GM21528 (cell line): ENCODE measurements at regions not wholly inside any gene's neighbourhood (a gene's known extent, or its start where the extent isn't known, plus 50 kb on each side); places are given as distances from the start of the nearest gene placed in this dataset.
A peak's percentile ranks its signal among the peaks of the same experiment; 100 is the strongest.

Experiments used
- ATAC-seq: cut with Tn5 transposase; IDR thresholded peaks from one replicate; pipeline ENCODE4 v1.9.1; 2021; ENCODE audit warnings: mild to moderate bottlenecking, moderate library complexity; ENCODE audit not compliant: unreplicated experiment, low FRiP score

- ATAC-seq = no peak
Measured at GRCh38 chr12:126993898-126994297, 1273.1 kb upstream of the TMEM132C start.

- no peak for ATAC-seq
Measured at GRCh38 chr12:126994599-126994998, 1272.4 kb upstream of the TMEM132C start.

- ATAC-seq = no peak
Measured at GRCh38 chr12:126998031-126998430, 1268.9 kb upstream of the TMEM132C start.

- no peak for ATAC-seq
Measured at GRCh38 chr12:126998747-126999285, 1268.2 kb upstream of the TMEM132C start.

GRCh38 chr12:126999352-126999751 is 1267.6 kb upstream of the TMEM132C start:
- ATAC-seq = no peak

- ATAC-seq = no peak
Measured at GRCh38 chr12:127005406-127005805, 1261.6 kb upstream of the TMEM132C start.

- ATAC-seq = no peak
Measured at GRCh38 chr12:127006972-127007371, 1260.0 kb upstream of the TMEM132C start.

- no peak for ATAC-seq
Measured at GRCh38 chr12:127008755-127009403, 1258.1 kb upstream of the TMEM132C start.

GRCh38 chr12:127012109-127012508 is 1254.9 kb upstream of the TMEM132C start:
- no peak for ATAC-seq

GRCh38 chr12:127013197-127013596 is 1253.8 kb upstream of the TMEM132C start:
- ATAC-seq = no peak

GRCh38 chr12:127014079-127014478 is 1252.9 kb upstream of the TMEM132C start:
- no peak for ATAC-seq

- ATAC-seq = no peak
Measured at GRCh38 chr12:127024791-127025190, 1242.2 kb upstream of the TMEM132C start.

GRCh38 chr12:127025545-127025944 is 1241.4 kb upstream of the TMEM132C start:
- no peak for ATAC-seq

- ATAC-seq = no peak
Measured at GRCh38 chr12:127035011-127035879, 1231.7 kb upstream of the TMEM132C start.

- no peak for ATAC-seq
Measured at GRCh38 chr12:127038152-127038551, 1228.8 kb upstream of the TMEM132C start.

- ATAC-seq = no peak
Measured at GRCh38 chr12:127038761-127039160, 1228.2 kb upstream of the TMEM132C start.

GRCh38 chr12:127041985-127042625 is 1224.9 kb upstream of the TMEM132C start:
- ATAC-seq = peak; percentile 99

GRCh38 chr12:127043731-127044130 is 1223.2 kb upstream of the TMEM132C start:
- no peak for ATAC-seq

GRCh38 chr12:127044836-127045235 is 1222.1 kb upstream of the TMEM132C start:
- ATAC-seq = no peak

- ATAC-seq = no peak
Measured at GRCh38 chr12:127046467-127046866, 1220.5 kb upstream of the TMEM132C start.

- ATAC-seq = no peak
Measured at GRCh38 chr12:127048057-127048456, 1218.9 kb upstream of the TMEM132C start.
